ENCODE measurements at regions not wholly inside any gene's neighbourhood (a gene's known extent, or its start where the extent isn't known, plus 50 kb on each side); places are given as distances from the start of the nearest gene placed in this dataset.
"Not testable (repeated sequence)": the region's sequence is repeated elsewhere in the genome, so short reads cannot be mapped to it uniquely, and the experiment has no call there.

- Mint-ChIP-seq H3K9me3 (peaks cover 0 to 8% (median 2%) of the 10 kb centered on the region in 7 donors), H3K36me3 (no peaks in the 10 kb centered on the region), H3K4me1 (peaks cover 0 to 5% (median 0%) of the 10 kb centered on the region in 3 donors), H3K27ac (no peak overlapping the region), H3K27me3 (peaks cover 0 to 12% (median 5%) of the 10 kb centered on the region in 3 donors), H3K4me3 (no peak overlapping the region)
- ATAC-seq (ENCODE audit: low read depth in 2 of 2), result no peak
- DNase-seq, result no peak
Observed at GRCh38 chr4:151854731-151855130, 93.9 kb upstream of the GATB start.

GRCh38 chr4:151853034-151853433, 92.2 kb upstream of the GATB start:
- Mint-ChIP-seq H3K4me3 (no peak overlapping the region), H3K9me3 (peaks cover 0 to 15% (median 2%) of the 10 kb centered on the region in 7 donors), H3K36me3 (no peaks in the 10 kb centered on the region), H3K27ac (no peak overlapping the region), H3K4me1 (peaks cover 0 to 5% (median 0%) of the 10 kb centered on the region in 3 donors), H3K27me3 (peaks cover 0 to 12% (median 8%) of the 10 kb centered on the region in 3 donors)
- DNase-seq, result no peak
- ATAC-seq (ENCODE audit: low read depth in 2 of 2), result no peak

- Mint-ChIP-seq H3K27me3 (peaks cover 0 to 12% (median 8%) of the 10 kb centered on the region in 3 donors), H3K27ac (no peak overlapping the region), H3K4me1 (no peaks in the 10 kb centered on the region), H3K36me3 (no peaks in the 10 kb centered on the region), H3K4me3 (no peak overlapping the region), H3K9me3 (peaks cover 0 to 15% (median 2%) of the 10 kb centered on the region in 7 donors)
- no peak for ATAC-seq (ENCODE audit: low read depth in 2 of 2)
- no peak for DNase-seq
Observed at GRCh38 chr4:151852202-151852601, 91.4 kb upstream of the GATB start.

GRCh38 chr4:151851354-151851753, 90.5 kb upstream of the GATB start:
- no peaks in the 10 kb centered on the region for H3K36me3 Mint-ChIP-seq
- no peaks in the 10 kb centered on the region for H3K4me1 Mint-ChIP-seq
- peaks cover 0 to 15% (median 2%) of the 10 kb centered on the region in 7 donors for H3K9me3 Mint-ChIP-seq
- no peak overlapping the region for H3K27ac Mint-ChIP-seq
- DNase-seq, result no peak
- no peak for ATAC-seq (ENCODE audit: low read depth in 2 of 2)
- H3K27me3 Mint-ChIP-seq, result peaks cover 0 to 12% (median 8%) of the 10 kb centered on the region in 3 donors
- H3K4me3 Mint-ChIP-seq, result no peak overlapping the region

- DNase-seq (no peak), ATAC-seq (ENCODE audit: low read depth in 2 of 2) (no peak)
- Mint-ChIP-seq H3K9me3 (peaks cover under 1 to 14% (median 2%) of the 10 kb centered on the region in 7 donors), H3K36me3 (no peaks in the 10 kb centered on the region), H3K27me3 (peaks cover 0 to 12% (median 8%) of the 10 kb centered on the region in 3 donors), H3K27ac (no peak overlapping the region), H3K4me3 (no peak overlapping the region), H3K4me1 (no peaks in the 10 kb centered on the region)
Observed at GRCh38 chr4:151850791-151851213, 90.0 kb upstream of the GATB start.

- H3K4me3 Mint-ChIP-seq; ATAC-seq (ENCODE audit: low read depth in 2 of 2); H3K4me1 Mint-ChIP-seq; H3K27ac Mint-ChIP-seq; H3K36me3 Mint-ChIP-seq; DNase-seq; H3K27me3 Mint-ChIP-seq: not testable (repeated sequence)
- peaks cover 0 to 17% (median 3%) of the 10 kb centered on the region in 7 donors for H3K9me3 Mint-ChIP-seq
Observed at GRCh38 chr4:151845551-151845950, 84.7 kb upstream of the GATB start.

GRCh38 chr4:151842430-151843079, 81.7 kb upstream of the GATB start:
- Mint-ChIP-seq H3K27ac (no peak overlapping the region), H3K4me3 (no peak overlapping the region), H3K36me3 (no peaks in the 10 kb centered on the region), H3K27me3 (no peaks in the 10 kb centered on the region), H3K4me1 (no peaks in the 10 kb centered on the region), H3K9me3 (peaks cover 0 to 8% (median 2%) of the 10 kb centered on the region in 7 donors)
- ATAC-seq (ENCODE audit: low read depth in 2 of 2), result no peak
- DNase-seq, result no peak

- no peak overlapping the region for H3K27ac Mint-ChIP-seq
- H3K4me3 Mint-ChIP-seq, result no peak overlapping the region
- DNase-seq (no peak), ATAC-seq (ENCODE audit: low read depth in 2 of 2) (no peak)
- H3K27me3 Mint-ChIP-seq, result no peaks in the 10 kb centered on the region
- peaks cover 0 to 7% (median 0%) of the 10 kb centered on the region in 7 donors for H3K9me3 Mint-ChIP-seq
- H3K36me3 Mint-ChIP-seq, result no peaks in the 10 kb centered on the region
- H3K4me1 Mint-ChIP-seq, result no peaks in the 10 kb centered on the region
Observed at GRCh38 chr4:151841107-151841506, 80.3 kb upstream of the GATB start.

GRCh38 chr4:151835467-151835866, 74.7 kb upstream of the GATB start:
- H3K36me3 Mint-ChIP-seq, result no peaks in the 10 kb centered on the region
- DNase-seq (no peak), ATAC-seq (ENCODE audit: low read depth in 2 of 2) (no peak)
- peak overlapping the region in 1 of 6 donors; percentile 35 for H3K27ac Mint-ChIP-seq
- H3K9me3 Mint-ChIP-seq, result peaks cover 0 to 3% (median 0%) of the 10 kb centered on the region in 7 donors
- no peaks in the 10 kb centered on the region for H3K27me3 Mint-ChIP-seq
- H3K4me1 Mint-ChIP-seq, result no peaks in the 10 kb centered on the region
- no peak overlapping the region for H3K4me3 Mint-ChIP-seq

- DNase-seq (no peak), ATAC-seq (ENCODE audit: low read depth in 2 of 2) (no peak)
- Mint-ChIP-seq H3K9me3 (peaks cover 0 to 3% (median 0%) of the 10 kb centered on the region in 7 donors), H3K4me3 (no peak overlapping the region), H3K36me3 (no peaks in the 10 kb centered on the region), H3K27me3 (no peaks in the 10 kb centered on the region), H3K27ac (no peak overlapping the region), H3K4me1 (no peaks in the 10 kb centered on the region)
Observed at GRCh38 chr4:151833174-151833573, 72.4 kb upstream of the GATB start.

GRCh38 chr4:151831526-151831925, 70.7 kb upstream of the GATB start:
- H3K36me3 Mint-ChIP-seq, result no peaks in the 10 kb centered on the region
- H3K9me3 Mint-ChIP-seq, result no peaks in the 10 kb centered on the region
- no peaks in the 10 kb centered on the region for H3K4me1 Mint-ChIP-seq
- no peaks in the 10 kb centered on the region for H3K27me3 Mint-ChIP-seq
- DNase-seq, result no peak
- ATAC-seq (ENCODE audit: low read depth in 2 of 2), result no peak
- no peak overlapping the region for H3K4me3 Mint-ChIP-seq
- no peak overlapping the region for H3K27ac Mint-ChIP-seq

GRCh38 chr4:151830168-151830567, 69.4 kb upstream of the GATB start:
- ATAC-seq (ENCODE audit: low read depth in 2 of 2) (no peak), DNase-seq (no peak)
- Mint-ChIP-seq H3K4me3 (no peak overlapping the region), H3K27me3 (no peaks in the 10 kb centered on the region), H3K9me3 (no peaks in the 10 kb centered on the region), H3K4me1 (no peaks in the 10 kb centered on the region), H3K36me3 (no peaks in the 10 kb centered on the region), H3K27ac (no peak overlapping the region)

GRCh38 chr4:151829309-151829708, 68.5 kb upstream of the GATB start:
- Mint-ChIP-seq H3K4me1 (no peaks in the 10 kb centered on the region), H3K4me3 (no peak overlapping the region), H3K9me3 (no peaks in the 10 kb centered on the region), H3K27me3 (no peaks in the 10 kb centered on the region), H3K27ac (no peak overlapping the region), H3K36me3 (no peaks in the 10 kb centered on the region)
- ATAC-seq (ENCODE audit: low read depth in 2 of 2), result no peak
- no peak for DNase-seq

GRCh38 chr4:151824656-151825055, 63.8 kb upstream of the GATB start:
- DNase-seq, result no peak
- no peak overlapping the region for H3K4me3 Mint-ChIP-seq
- H3K9me3 Mint-ChIP-seq, result no peaks in the 10 kb centered on the region
- H3K27ac Mint-ChIP-seq, result no peak overlapping the region
- no peaks in the 10 kb centered on the region for H3K36me3 Mint-ChIP-seq
- no peak for ATAC-seq (ENCODE audit: low read depth in 2 of 2)
- H3K4me1 Mint-ChIP-seq, result no peaks in the 10 kb centered on the region
- peaks cover 4 to 10% (median 5%) of the 10 kb centered on the region in 3 donors for H3K27me3 Mint-ChIP-seq
